ENCODE measurements at regions not wholly inside any gene's neighbourhood (a gene's known extent, or its start where the extent isn't known, plus 50 kb on each side); places are given as distances from the start of the nearest gene placed in this dataset.

- Histone ChIP-seq H3K36me3 (replicated peaks in 1 of 2; ENCODE audit: control insufficient read depth in 1 of 2, insufficient read depth in 2 of 2, low read length in 1 of 2) (no peaks in the 10 kb centered on the region), H3K4me3 (ENCODE audit: low read depth in 2 of 2, low read length in 1 of 2) (no peak overlapping the region), H4K20me1 (ENCODE audit: insufficient read depth) (no peaks in the 10 kb centered on the region), H3K79me2 (ENCODE audit: insufficient read depth) (no peaks in the 10 kb centered on the region), H3F3A (replicated peaks; ENCODE audit: insufficient read depth) (no peaks in the 10 kb centered on the region), H2AFZ (ENCODE audit: low read depth) (no peak overlapping the region), H3K9me2 (no peaks in the 10 kb centered on the region), H3K4me1 (ENCODE audit: control insufficient read depth in 1 of 2, insufficient read depth in 2 of 2, low read depth in 1 of 2, low read length in 1 of 2) (peaks cover 0 to 14% of the 10 kb centered on the region in 2 experiments; a peak in 1 of 4 replicates), H3K9ac (no peak overlapping the region), H3K4me2 (no peak overlapping the region), H3K27ac (ENCODE audit: low read depth in 2 of 2, low read length in 1 of 2) (no peak overlapping the region), H3K27me3 (ENCODE audit: insufficient read depth) (peaks cover 66% of the 10 kb centered on the region), H3K9me3 (no peaks in the 10 kb centered on the region)
- ChIA-PET POLR2A (no interaction called here), CTCF (no interaction called here)
- 18% methylated on average over 19 of the region's 34 CpGs for WGBS (ENCODE audit: low lambda C conversion rate)
- TF ChIP-seq POLR2AphosphoS5 (IDR thresholded peaks at IDR 0.05; ENCODE audit: low read depth, low read length): no peak
- no peak for TF ChIP-seq PBX3 (IDR thresholded peaks at IDR 0.05)
- no peak for TF ChIP-seq MAX (IDR thresholded peaks at IDR 0.05; ENCODE audit: low read depth)
- no peak for TF ChIP-seq RAD21 (IDR thresholded peaks at IDR 0.05; ENCODE audit: low read length)
- TF ChIP-seq MXI1 (IDR thresholded peaks at IDR 0.05; ENCODE audit: low read depth, low read length): no peak
- TF ChIP-seq YY1 (IDR thresholded peaks at IDR 0.05; ENCODE audit: low read depth): no peak
- TF ChIP-seq ELF1 (IDR thresholded peaks at IDR 0.05): no peak
- TF ChIP-seq USF2 (IDR thresholded peaks at IDR 0.05; ENCODE audit: borderline replicate concordance, low read depth, low read length): no peak
- no peak for TF ChIP-seq RXRA (IDR thresholded peaks at IDR 0.05; ENCODE audit: borderline replicate concordance, low read depth)
- no peak for TF ChIP-seq MEF2A (IDR thresholded peaks at IDR 0.05; ENCODE audit: borderline replicate concordance, low read depth)
- no peak for TF ChIP-seq ZBTB33 (IDR thresholded peaks at IDR 0.05; ENCODE audit: borderline replicate concordance, low read depth)
- no peak for TF ChIP-seq TCF12 (IDR thresholded peaks at IDR 0.05)
- no peak for TF ChIP-seq SMC3 (IDR thresholded peaks at IDR 0.05; ENCODE audit: low read depth, low read length)
- TF ChIP-seq USF1 (IDR thresholded peaks at IDR 0.05; ENCODE audit: borderline replicate concordance, low read depth): no peak
- TF ChIP-seq GABPA (IDR thresholded peaks at IDR 0.05; ENCODE audit: low read depth): no peak
- TF ChIP-seq CTCF (IDR thresholded peaks at IDR 0.05): no peak
- no peak for DNase-seq
Observed at GRCh38 chr21:36542312-36543101, 62.6 kb upstream of the CLDN14 start.
